ENCODE measurements at regions not wholly inside any gene's neighbourhood (a gene's known extent, or its start where the extent isn't known, plus 50 kb on each side); places are given as distances from the start of the nearest gene placed in this dataset.

GRCh38 chr7:82676777-82677463, 233.3 kb upstream of the CACNA2D1 start:
- H3K27ac ChIP-seq = no peak overlapping the region
- H3K27me3 ChIP-seq (ENCODE audit: low read depth) = no peaks in the 10 kb centered on the region
- intact Hi-C loops (cut with DNase I) = no loop called here
- no peaks in the 10 kb centered on the region for H3K9me3 ChIP-seq
- H3K4me1 ChIP-seq = peaks cover 4% of the 10 kb centered on the region
- TF ChIP-seq, protein P1, sequence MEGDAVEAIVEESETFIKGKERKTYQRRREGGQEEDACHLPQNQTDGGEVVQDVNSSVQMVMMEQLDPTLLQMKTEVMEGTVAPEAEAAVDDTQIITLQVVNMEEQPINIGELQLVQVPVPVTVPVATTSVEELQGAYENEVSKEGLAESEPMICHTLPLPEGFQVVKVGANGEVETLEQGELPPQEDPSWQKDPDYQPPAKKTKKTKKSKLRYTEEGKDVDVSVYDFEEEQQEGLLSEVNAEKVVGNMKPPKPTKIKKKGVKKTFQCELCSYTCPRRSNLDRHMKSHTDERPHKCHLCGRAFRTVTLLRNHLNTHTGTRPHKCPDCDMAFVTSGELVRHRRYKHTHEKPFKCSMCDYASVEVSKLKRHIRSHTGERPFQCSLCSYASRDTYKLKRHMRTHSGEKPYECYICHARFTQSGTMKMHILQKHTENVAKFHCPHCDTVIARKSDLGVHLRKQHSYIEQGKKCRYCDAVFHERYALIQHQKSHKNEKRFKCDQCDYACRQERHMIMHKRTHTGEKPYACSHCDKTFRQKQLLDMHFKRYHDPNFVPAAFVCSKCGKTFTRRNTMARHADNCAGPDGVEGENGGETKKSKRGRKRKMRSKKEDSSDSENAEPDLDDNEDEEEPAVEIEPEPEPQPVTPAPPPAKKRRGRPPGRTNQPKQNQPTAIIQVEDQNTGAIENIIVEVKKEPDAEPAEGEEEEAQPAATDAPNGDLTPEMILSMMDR (IDR thresholded peaks at IDR 0.05) = no peak
- no peak for DNase-seq
- no peak for ATAC-seq
- no peaks in the 10 kb centered on the region for H3K36me3 ChIP-seq
- no peak overlapping the region for H3K4me3 ChIP-seq

DNA sequence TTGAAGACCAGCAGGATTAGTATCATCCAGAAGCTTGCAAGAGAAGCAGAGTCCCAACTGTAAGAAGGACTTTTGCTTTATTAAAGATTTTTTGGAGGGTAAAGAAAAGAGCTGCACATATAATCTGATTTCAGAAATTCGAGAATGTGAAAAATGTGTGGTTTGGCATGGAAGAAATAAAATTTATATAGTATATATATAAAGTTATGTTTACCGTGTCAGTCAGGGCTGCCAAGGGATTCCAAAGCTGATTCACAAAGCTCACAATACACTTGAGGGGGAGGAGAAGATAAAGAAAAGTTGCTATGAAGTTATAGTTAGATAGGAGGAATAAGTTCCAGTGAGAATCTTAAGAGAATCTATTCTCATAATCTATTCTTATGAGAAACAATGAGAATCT, 231.8 kb upstream of the CACNA2D1 start:
- ATAC-seq (no peak), DNase-seq (no peak)
- peaks cover 4% of the 10 kb centered on the region for H3K4me1 ChIP-seq
- no peak overlapping the region for H3K4me3 ChIP-seq
- no peaks in the 10 kb centered on the region for H3K36me3 ChIP-seq
- H3K9me3 ChIP-seq = no peaks in the 10 kb centered on the region
- H3K27me3 ChIP-seq (ENCODE audit: low read depth) = no peaks in the 10 kb centered on the region
- intact Hi-C loops (cut with DNase I) = no loop called here
- TF ChIP-seq, protein P1 (IDR thresholded peaks at IDR 0.05) = no peak
- no peak overlapping the region for H3K27ac ChIP-seq

- peaks cover 4% of the 10 kb centered on the region for H3K4me1 ChIP-seq
- intact Hi-C loops (cut with DNase I) = no loop called here
- no peak for DNase-seq
- no peaks in the 10 kb centered on the region for H3K9me3 ChIP-seq
- TF ChIP-seq, protein P1 (IDR thresholded peaks at IDR 0.05) = no peak
- no peak overlapping the region for H3K4me3 ChIP-seq
- no peak overlapping the region for H3K27ac ChIP-seq
- no peaks in the 10 kb centered on the region for H3K36me3 ChIP-seq
- no peak for ATAC-seq
- H3K27me3 ChIP-seq (ENCODE audit: low read depth) = no peaks in the 10 kb centered on the region
These were observed 230.7 kb upstream of the CACNA2D1 start for GRCh38 chr7:82674268-82674667.

- no peak overlapping the region for H3K4me3 ChIP-seq
- ATAC-seq (no peak), DNase-seq (no peak)
- TF ChIP-seq, protein P1 (IDR thresholded peaks at IDR 0.05) = no peak
- intact Hi-C loops (cut with DNase I) = no loop called here
- no peaks in the 10 kb centered on the region for H3K9me3 ChIP-seq
- H3K27me3 ChIP-seq (ENCODE audit: low read depth) = no peaks in the 10 kb centered on the region
- H3K4me1 ChIP-seq = no peaks in the 10 kb centered on the region
- H3K27ac ChIP-seq = no peak overlapping the region
- H3K36me3 ChIP-seq = no peaks in the 10 kb centered on the region
These were observed 228.5 kb upstream of the CACNA2D1 start for GRCh38 chr7:82672078-82672477.

DNA sequence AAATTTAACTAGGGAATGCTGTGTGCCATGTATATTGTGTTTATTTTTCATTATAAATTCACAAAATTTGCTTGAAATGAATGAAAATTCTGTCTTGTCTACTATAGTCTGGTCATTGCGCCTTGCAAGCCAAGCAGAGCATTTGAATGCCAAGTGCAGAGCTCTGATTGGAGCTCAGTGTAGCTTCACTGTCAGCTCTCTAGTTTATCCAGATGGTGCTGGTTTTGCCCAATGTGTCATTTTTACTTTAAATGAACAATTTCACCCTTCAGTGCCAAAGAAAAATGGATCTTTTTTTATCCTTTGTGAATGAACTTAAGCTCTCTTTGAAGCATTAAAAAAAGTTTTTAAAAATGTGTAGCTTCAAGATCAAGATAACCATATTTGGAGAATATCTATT, 225.6 kb upstream of the CACNA2D1 start:
- Histone ChIP-seq H3K4me3 (no peak overlapping the region), H3K27me3 (ENCODE audit: low read depth) (no peaks in the 10 kb centered on the region), H3K4me1 (no peaks in the 10 kb centered on the region), H3K9me3 (no peaks in the 10 kb centered on the region), H3K27ac (no peak overlapping the region), H3K36me3 (no peaks in the 10 kb centered on the region)
- no peak for ATAC-seq
- TF ChIP-seq, protein P1 (IDR thresholded peaks at IDR 0.05) = no peak
- DNase-seq = no peak
- intact Hi-C loops (cut with DNase I) = no loop called here

All from lower lobe of right lung (tissue), 2 donors.